Esophagus muscularis mucosa (tissue), 4 donors: ENCODE measurements at regions not wholly inside any gene's neighbourhood (a gene's known extent, or its start where the extent isn't known, plus 50 kb on each side); places are given as distances from the start of the nearest gene placed in this dataset.

Experiments
- DNase-seq: peaks from one replicate; pipeline ENCODE4 v3.0.0-alpha.2; 2017; ENCODE audit errors: extremely low spot score
- H3K27ac ChIP-seq, 4 donors: fragments of 200-600 bp; sonication (generic); replicated peaks in 1 of 4; 1 replicate in 3 of 4; 2 replicates in 1 of 4; pipeline ENCODE4 v1.5.1; 2016 to 2019; ENCODE audit warnings: mild to moderate bottlenecking in 1 of 4
- H3K27me3 ChIP-seq, 4 donors: fragments of 200-600 bp; sonication (generic); one replicate each; pipeline versions ENCODE4 v1.5.1 to v1.6.0; 2016 to 2019
- H3K36me3 ChIP-seq, 4 donors: fragments of 200-600 bp; sonication (generic); one replicate each; pipeline ENCODE4 v1.5.1; 2016 to 2019
- H3K4me1 ChIP-seq, 4 donors: fragments of 200-600 bp; sonication (generic); one replicate each; pipeline ENCODE4 v1.5.1; 2016 to 2019
- H3K4me3 ChIP-seq, 4 donors: fragments of 200-600 bp; sonication (generic); 1 replicate in 2 of 4; 2 replicates in 2 of 4; pipeline ENCODE4 v1.5.1; 2016 to 2019; ENCODE audit warnings: mild to moderate bottlenecking in 4 of 4, moderate library complexity in 1 of 4
- H3K9me3 ChIP-seq, 4 donors: fragments of 200-600 bp; sonication (generic); 1 replicate in 3 of 4; 2 replicates in 1 of 4; pipeline ENCODE4 v1.5.1; 2016 to 2019
- CTCF ChIP-seq, 3 experiments: fragments of 200-600 bp in 2 of 3; fragments of 450-650 bp in 1 of 3; sonication (generic) in 2 of 3; IDR thresholded peaks; one replicate each; pipeline ENCODE4 v1.5.1; 2017 to 2019; ENCODE audit warnings: antibody characterized with exemption in 3 of 3, mild to moderate bottlenecking in 2 of 3, moderate library complexity in 1 of 3
- EP300 ChIP-seq: sonication (generic); formaldehyde crosslinking; IDR thresholded peaks from one replicate; pipeline ENCODE4 v1.6.1; 2017; ENCODE audit warnings: antibody characterized with exemption
- POLR2A ChIP-seq: fragments of 450-650 bp; IDR thresholded peaks from one replicate; pipeline ENCODE4 v1.6.1; 2017; ENCODE audit warnings: antibody characterized with exemption, moderate library complexity, mild to moderate bottlenecking, low read depth
- POLR2AphosphoS5 ChIP-seq, 2 donors: sonication (generic); formaldehyde crosslinking; IDR thresholded peaks; one replicate each; pipeline ENCODE4 v1.6.1; 2017; ENCODE audit warnings: antibody characterized with exemption in 2 of 2
- WGBS: methylation state at CpG from one replicate; pipeline ENCODE4 v1.1.5; 2018; 5-methylcytosine and 5-hydroxymethylcytosine counted together
- intact Hi-C: fragments of 100-400 bp; cut with DNase I; formaldehyde crosslinking; loops from one replicate; pipeline ENCODE4 v1.15.1; 2023

- Histone ChIP-seq H3K4me3 (no peak overlapping the region), H3K27ac (no peak overlapping the region), H3K27me3 (no peaks in the 10 kb centered on the region), H3K4me1 (peaks cover 0 to 14% (median 5%) of the 10 kb centered on the region in 4 donors), H3K36me3 (no peaks in the 10 kb centered on the region), H3K9me3 (no peaks in the 10 kb centered on the region)
- TF ChIP-seq CTCF (IDR thresholded peaks at IDR 0.05), result no peak
- TF ChIP-seq POLR2A, result no peak
- no peak for TF ChIP-seq POLR2AphosphoS5 (IDR thresholded peaks at IDR 0.05)
- TF ChIP-seq EP300, result no peak
- intact Hi-C loops, result no loop called here
- 90% methylated on average over 2 of the region's 2 CpGs for WGBS
- no peak for DNase-seq
Measured at GRCh38 chr3:34254285-34254684, 455.9 kb downstream of the PDCD6IP start.

GRCh38 chr3:34256021-34256420 lies 457.6 kb downstream of the PDCD6IP start:
- H3K27ac ChIP-seq, result no peak overlapping the region
- intact Hi-C loops, result no loop called here

GRCh38 chr3:34256791-34257190 lies 458.4 kb downstream of the PDCD6IP start:
- H3K27me3 ChIP-seq, result no peaks in the 10 kb centered on the region
- no peaks in the 10 kb centered on the region for H3K9me3 ChIP-seq
- peaks cover 0 to 27% (median 13%) of the 10 kb centered on the region in 4 donors for H3K4me1 ChIP-seq
- no peak overlapping the region for H3K4me3 ChIP-seq
- 82% methylated on average over 2 of the region's 2 CpGs for WGBS
- no peak overlapping the region for H3K27ac ChIP-seq
- TF ChIP-seq POLR2AphosphoS5 (IDR thresholded peaks at IDR 0.05), result no peak
- TF ChIP-seq CTCF (IDR thresholded peaks at IDR 0.05), result no peak
- TF ChIP-seq EP300, result no peak
- TF ChIP-seq POLR2A, result no peak
- no peak for DNase-seq
- H3K36me3 ChIP-seq, result no peaks in the 10 kb centered on the region
- intact Hi-C loops, result no loop called here

More at GRCh38 chr3:34256021-34256420, 457.6 kb downstream of the PDCD6IP start:
- DNase-seq, result no peak
- Histone ChIP-seq H3K27me3 (no peaks in the 10 kb centered on the region), H3K4me1 (peaks cover 0 to 21% (median 10%) of the 10 kb centered on the region in 4 donors), H3K36me3 (no peaks in the 10 kb centered on the region), H3K4me3 (no peak overlapping the region), H3K9me3 (no peaks in the 10 kb centered on the region)
- TF ChIP-seq CTCF (IDR thresholded peaks at IDR 0.05) (no peak), POLR2A (no peak), POLR2AphosphoS5 (IDR thresholded peaks at IDR 0.05) (no peak), EP300 (no peak)
- 55% methylated on average over 2 of the region's 2 CpGs for WGBS

GRCh38 chr3:34258271-34258998 lies 460.0 kb downstream of the PDCD6IP start:
- no peak for TF ChIP-seq CTCF (IDR thresholded peaks at IDR 0.05)
- no peak for TF ChIP-seq EP300
- TF ChIP-seq POLR2AphosphoS5 (IDR thresholded peaks at IDR 0.05), result no peak
- TF ChIP-seq POLR2A, result no peak
- H3K27me3 ChIP-seq, result no peaks in the 10 kb centered on the region
- no peak overlapping the region for H3K4me3 ChIP-seq
- DNase-seq, result no peak
- no peaks in the 10 kb centered on the region for H3K9me3 ChIP-seq
- intact Hi-C loops, result no loop called here
- H3K4me1 ChIP-seq, result peaks cover 8 to 39% (median 26%) of the 10 kb centered on the region in 4 donors
- WGBS, result 93% methylated on average over 2 of the region's 2 CpGs
- no peak overlapping the region for H3K27ac ChIP-seq
- H3K36me3 ChIP-seq, result no peaks in the 10 kb centered on the region
